PC-9 (cell line): ENCODE measurements at regions not wholly inside any gene's neighbourhood (a gene's known extent, or its start where the extent isn't known, plus 50 kb on each side); places are given as distances from the start of the nearest gene placed in this dataset.

ENCODE experiments used
- BruUV-seq: library from RNA; stranded (reverse); fragments of 400-500 nt; replicated peaks from 2 replicates; lab custom pipeline; 2021; lab: Mats Ljungman, UMichigan
- CTCF ChIA-PET: fragments of 300-600 bp; sonication (Branson Sonifier 250); formaldehyde crosslinking; loops from one replicate; lab custom pipeline; 2022; ENCODE audit warnings: antibody characterized with exemption; lab: Charles Lee
- POLR2A ChIA-PET: fragments of 300-600 bp; sonication (Branson Sonifier 250); formaldehyde crosslinking; loops from one replicate; lab custom pipeline; 2022; ENCODE audit warnings: antibody characterized with exemption; ENCODE audit not compliant: unreplicated experiment; lab: Charles Lee
- DNase-seq, 2 experiments: peaks; one replicate each; pipeline versions ENCODE4 v3.0.0 to v3.0.0-alpha.2; 2015 to 2022; ENCODE audit warnings: mixed read lengths in 1 of 2
- H2AFZ ChIP-seq: fragments of 200-600 bp; sonication (generic); 2 replicates; pipeline ENCODE4 v1.8.1; 2017; ENCODE audit warnings: antibody characterized with exemption
- H3F3A ChIP-seq: fragments of 200-600 bp; sonication (generic); 2 replicates; pipeline ENCODE4 v1.8.1; 2017; ENCODE audit warnings: antibody characterized with exemption, mild to moderate bottlenecking, low read depth; ENCODE audit not compliant: insufficient read depth
- H3K27ac ChIP-seq: fragments of 200-600 bp; sonication (generic); 2 replicates; pipeline ENCODE4 v1.6.1; 2016; ENCODE audit warnings: mixed run types
- H3K27me3 ChIP-seq: fragments of 200-600 bp; sonication (generic); 2 replicates; pipeline ENCODE4 v1.6.1; 2016; ENCODE audit warnings: low read depth, mixed run types; ENCODE audit not compliant: insufficient read depth
- H3K36me3 ChIP-seq: fragments of 200-600 bp; sonication (generic); 2 replicates; pipeline ENCODE4 v1.6.1; 2016; ENCODE audit warnings: low read depth, mixed run types
- H3K4me1 ChIP-seq: fragments of 200-600 bp; sonication (generic); replicated peaks from 2 replicates; pipeline ENCODE4 v1.6.1; 2016; ENCODE audit warnings: mixed run types; ENCODE audit not compliant: insufficient read depth
- H3K4me2 ChIP-seq: fragments of 200-600 bp; sonication (generic); 2 replicates; pipeline ENCODE4 v1.6.1; 2017; ENCODE audit warnings: mixed run types
- H3K4me3 ChIP-seq: fragments of 200-600 bp; sonication (generic); 2 replicates; pipeline ENCODE4 v1.6.1; 2016; ENCODE audit warnings: mixed run types
- H3K79me2 ChIP-seq: fragments of 200-600 bp; sonication (generic); 2 replicates; pipeline ENCODE4 v1.6.1; 2017; ENCODE audit warnings: low read depth, mixed run types
- H3K9me2 ChIP-seq: fragments of 200-600 bp; sonication (generic); 2 replicates; pipeline ENCODE4 v1.8.1; 2017; ENCODE audit warnings: mild to moderate bottlenecking; ENCODE audit not compliant: insufficient read depth
- H3K9me3 ChIP-seq: fragments of 200-600 bp; sonication (generic); 2 replicates; pipeline ENCODE4 v1.8.1; 2016; ENCODE audit warnings: low read depth; ENCODE audit not compliant: insufficient read depth
- H4K20me1 ChIP-seq: fragments of 200-600 bp; sonication (generic); 2 replicates; pipeline ENCODE4 v1.8.1; 2017; ENCODE audit not compliant: insufficient read depth
- EZH2 ChIP-seq: fragments of 200-600 bp; sonication (generic); IDR thresholded peaks from 2 replicates; pipeline ENCODE4 v1.8.0; 2017; ENCODE audit warnings: antibody characterized with exemption, low read depth
- intact Hi-C: fragments of 100-400 bp; cut with micrococcal nuclease; formaldehyde crosslinking; loops from one replicate; pipeline ENCODE4 v1.10.0; 2022; ENCODE audit not compliant: unreplicated experiment
- TF ChIP-seq, protein P1 (sequence below): fragments of 200-600 bp; sonication (generic); conservative IDR thresholded peaks from 2 replicates; pipeline ENCODE4 v1.6.1; 2017; ENCODE audit warnings: mixed run types, antibody characterized with exemption, mild to moderate bottlenecking, moderate library complexity

DNA sequence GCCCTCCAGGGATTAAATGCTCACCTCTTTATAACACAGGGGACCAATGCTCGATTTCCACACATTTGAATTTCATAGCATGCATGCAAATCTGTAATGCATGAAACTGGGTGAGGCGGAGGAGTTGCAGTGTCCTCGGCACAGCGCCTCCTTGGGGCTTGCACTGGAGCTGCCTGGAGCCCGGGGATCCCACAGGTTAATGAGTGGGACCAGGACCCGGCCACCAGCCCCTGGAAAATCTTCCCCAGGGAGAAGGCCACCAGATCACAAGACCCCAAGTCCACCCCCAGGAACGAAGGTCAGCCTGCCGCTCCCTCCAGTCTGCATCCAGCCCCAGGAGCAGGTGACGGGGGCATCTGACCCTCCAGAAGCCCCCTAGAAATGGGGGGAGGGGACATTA is 119.1 kb downstream of the MN1 start:
- no peaks in the 10 kb centered on the region for H3F3A ChIP-seq
- BruUV-seq: no TSS peak
- H3K27ac ChIP-seq: no peak overlapping the region
- ChIA-PET CTCF (no interaction called here), POLR2A (interaction anchor here (0.7 kb wide), 1 partner anchor 44 kb away, joined by 3 read pairs; no protein-coding TSS in a partner anchor)
- H3K79me2 ChIP-seq: no peaks in the 10 kb centered on the region
- TF ChIP-seq, protein P1, sequence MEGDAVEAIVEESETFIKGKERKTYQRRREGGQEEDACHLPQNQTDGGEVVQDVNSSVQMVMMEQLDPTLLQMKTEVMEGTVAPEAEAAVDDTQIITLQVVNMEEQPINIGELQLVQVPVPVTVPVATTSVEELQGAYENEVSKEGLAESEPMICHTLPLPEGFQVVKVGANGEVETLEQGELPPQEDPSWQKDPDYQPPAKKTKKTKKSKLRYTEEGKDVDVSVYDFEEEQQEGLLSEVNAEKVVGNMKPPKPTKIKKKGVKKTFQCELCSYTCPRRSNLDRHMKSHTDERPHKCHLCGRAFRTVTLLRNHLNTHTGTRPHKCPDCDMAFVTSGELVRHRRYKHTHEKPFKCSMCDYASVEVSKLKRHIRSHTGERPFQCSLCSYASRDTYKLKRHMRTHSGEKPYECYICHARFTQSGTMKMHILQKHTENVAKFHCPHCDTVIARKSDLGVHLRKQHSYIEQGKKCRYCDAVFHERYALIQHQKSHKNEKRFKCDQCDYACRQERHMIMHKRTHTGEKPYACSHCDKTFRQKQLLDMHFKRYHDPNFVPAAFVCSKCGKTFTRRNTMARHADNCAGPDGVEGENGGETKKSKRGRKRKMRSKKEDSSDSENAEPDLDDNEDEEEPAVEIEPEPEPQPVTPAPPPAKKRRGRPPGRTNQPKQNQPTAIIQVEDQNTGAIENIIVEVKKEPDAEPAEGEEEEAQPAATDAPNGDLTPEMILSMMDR: peak; percentile 46
- TF ChIP-seq EZH2: no peak
- H3K4me2 ChIP-seq: no peak overlapping the region
- intact Hi-C loops: no loop called here
- H3K36me3 ChIP-seq: no peaks in the 10 kb centered on the region
- H3K27me3 ChIP-seq: no peaks in the 10 kb centered on the region
- peaks cover 15% of the 10 kb centered on the region for H3K4me1 ChIP-seq
- no peak overlapping the region for H2AFZ ChIP-seq
- no peaks in the 10 kb centered on the region for H3K9me3 ChIP-seq
- no peak overlapping the region for H3K4me3 ChIP-seq
- DNase-seq: no peak
- H4K20me1 ChIP-seq: no peaks in the 10 kb centered on the region
- no peaks in the 10 kb centered on the region for H3K9me2 ChIP-seq

DNA sequence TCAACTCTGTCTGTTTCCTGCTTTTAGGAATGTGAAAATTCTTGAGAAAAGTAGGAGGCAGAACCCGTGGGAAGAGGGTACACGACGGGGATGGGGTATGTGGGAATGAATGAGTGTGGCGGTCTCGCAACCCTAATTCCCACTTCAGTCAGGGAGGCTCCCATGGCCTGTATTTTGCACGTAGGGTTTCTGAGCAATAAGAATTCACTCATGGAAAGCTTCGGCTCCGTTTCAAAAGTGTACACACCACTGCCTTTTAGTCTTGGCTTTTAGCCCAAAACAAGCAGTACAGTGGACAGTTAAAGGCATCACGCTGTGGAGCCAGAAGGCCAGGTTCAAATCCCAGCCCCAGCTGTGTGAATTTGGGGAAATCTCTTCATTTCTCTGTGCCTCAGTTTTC is 116.7 kb downstream of the MN1 start:
- no TSS peak for BruUV-seq

DNA sequence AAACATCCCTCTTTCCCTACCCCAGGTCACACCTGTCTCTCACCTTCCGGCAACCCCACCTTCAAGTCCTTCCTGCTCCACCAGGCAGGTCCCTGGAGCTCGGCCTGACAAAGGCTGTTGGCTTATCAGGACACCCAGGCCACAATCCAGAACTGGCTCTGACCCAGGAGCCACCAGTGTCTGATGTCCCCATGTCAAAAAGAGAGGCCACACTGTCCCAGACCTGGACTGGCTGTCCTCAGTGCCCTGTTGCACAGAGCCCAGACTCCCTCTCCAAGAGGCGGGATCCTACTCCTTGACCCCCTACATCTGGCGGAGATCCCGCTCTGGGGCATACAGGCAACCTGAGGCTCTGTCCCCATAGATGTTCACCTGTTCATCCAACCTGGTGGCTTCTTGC is 116.0 kb downstream of the MN1 start:
- Histone ChIP-seq H3K4me1 (peaks cover 15% of the 10 kb centered on the region), H3K9me2 (no peaks in the 10 kb centered on the region), H3K27ac (no peak overlapping the region), H3F3A (peaks cover 6% of the 10 kb centered on the region; the same call in 1 of the 2 replicates), H3K36me3 (no peaks in the 10 kb centered on the region), H3K9me3 (no peaks in the 10 kb centered on the region; the same call in 1 of the 2 replicates), H4K20me1 (no peaks in the 10 kb centered on the region), H3K27me3 (no peaks in the 10 kb centered on the region), H3K79me2 (no peaks in the 10 kb centered on the region), H3K4me3 (no peak overlapping the region), H3K4me2 (no peak overlapping the region), H2AFZ (no peak overlapping the region)
- intact Hi-C loops: no loop called here
- ChIA-PET POLR2A (no interaction called here), CTCF (no interaction called here)
- TF ChIP-seq EZH2: no peak
- TF ChIP-seq, protein P1: no peak
- no peak for DNase-seq
- BruUV-seq: no TSS peak

More for the DNA sequence above, 116.7 kb downstream of the MN1 start:
- H3K4me1 ChIP-seq: peaks cover 15% of the 10 kb centered on the region
- no peaks in the 10 kb centered on the region; the same call in 1 of the 2 replicates for H3K9me3 ChIP-seq
- TF ChIP-seq, protein P1: no peak
- no peak for TF ChIP-seq EZH2
- H3K79me2 ChIP-seq: no peaks in the 10 kb centered on the region
- H3K4me3 ChIP-seq: no peak overlapping the region
- no peaks in the 10 kb centered on the region for H3K27me3 ChIP-seq
- H3K9me2 ChIP-seq: no peaks in the 10 kb centered on the region
- no peaks in the 10 kb centered on the region for H4K20me1 ChIP-seq
- intact Hi-C loops: no loop called here
- H3K36me3 ChIP-seq: no peaks in the 10 kb centered on the region
- no peak overlapping the region for H2AFZ ChIP-seq
- ChIA-PET POLR2A (no interaction called here), CTCF (no interaction called here)
- no peak overlapping the region for H3K4me2 ChIP-seq
- H3F3A ChIP-seq: peaks cover 6% of the 10 kb centered on the region; the same call in 1 of the 2 replicates
- H3K27ac ChIP-seq: no peak overlapping the region
- DNase-seq: no peak
